ENCODE measurements at regions not wholly inside any gene's neighbourhood (a gene's known extent, or its start where the extent isn't known, plus 50 kb on each side); places are given as distances from the start of the nearest gene placed in this dataset.

GRCh38 chr20:57038608-57039440, 227.6 kb downstream of the BMP7 start:
- no peak for FAIRE-seq

- no peak for FAIRE-seq
These were observed 226.0 kb downstream of the BMP7 start for GRCh38 chr20:57040466-57040865.

GRCh38 chr20:57040924-57041323, 225.5 kb downstream of the BMP7 start:
- no peak for FAIRE-seq

GRCh38 chr20:57043091-57043490, 223.3 kb downstream of the BMP7 start:
- no peak for FAIRE-seq

GRCh38 chr20:57043669-57044268, 222.7 kb downstream of the BMP7 start:
- FAIRE-seq = no peak

GRCh38 chr20:57047281-57048026, 219.0 kb downstream of the BMP7 start:
- no peak for FAIRE-seq

- no peak for FAIRE-seq
These were observed 218.2 kb downstream of the BMP7 start for GRCh38 chr20:57048027-57048869.

GRCh38 chr20:57049296-57049695, 217.1 kb downstream of the BMP7 start:
- no peak for FAIRE-seq

GRCh38 chr20:57051096-57051495, 215.3 kb downstream of the BMP7 start:
- no peak for FAIRE-seq

GRCh38 chr20:57053067-57053466, 213.4 kb downstream of the BMP7 start:
- FAIRE-seq = no peak

- FAIRE-seq = no peak
These were observed 212.5 kb downstream of the BMP7 start for GRCh38 chr20:57053793-57054552.

- FAIRE-seq = no peak
These were observed 211.1 kb downstream of the BMP7 start for GRCh38 chr20:57055345-57055744.

- FAIRE-seq = no peak
These were observed 209.8 kb downstream of the BMP7 start for GRCh38 chr20:57056651-57057050.

- no peak for FAIRE-seq
These were observed 207.3 kb downstream of the BMP7 start for GRCh38 chr20:57059055-57059596.

- no peak for FAIRE-seq
These were observed 205.9 kb downstream of the BMP7 start for GRCh38 chr20:57060407-57061050.

GRCh38 chr20:57061051-57061900, 205.2 kb downstream of the BMP7 start:
- FAIRE-seq = no peak

- no peak for FAIRE-seq
These were observed 204.2 kb downstream of the BMP7 start for GRCh38 chr20:57062241-57062640.

GRCh38 chr20:57062696-57063270, 203.7 kb downstream of the BMP7 start:
- FAIRE-seq = no peak

GRCh38 chr20:57064836-57065235, 201.6 kb downstream of the BMP7 start:
- FAIRE-seq = no peak

GRCh38 chr20:57065646-57066045, 200.8 kb downstream of the BMP7 start:
- FAIRE-seq = no peak
